ENCODE measurements at regions not wholly inside any gene's neighbourhood (a gene's known extent, or its start where the extent isn't known, plus 50 kb on each side); places are given as distances from the start of the nearest gene placed in this dataset.

- DNase-seq (no peak), ATAC-seq (no peak)
- no peak overlapping the region for H3K27ac ChIP-seq
- peaks cover 0 to 9% (median 0%) of the 10 kb centered on the region in 4 donors for H3K4me1 ChIP-seq
- intact Hi-C loops (cut with DNase I) = no loop called here
- no peaks in the 10 kb centered on the region for H3K27me3 ChIP-seq
- H3K4me3 ChIP-seq = no peak overlapping the region
- no peaks in the 10 kb centered on the region for H3K36me3 ChIP-seq
- WGBS (ENCODE audit: insufficient coverage, low coverage, low lambda C conversion rate, missing lambda C conversion rate) = 84% methylated on average over 7 of the region's 10 CpGs
- TF ChIP-seq POLR2A (IDR thresholded peaks at IDR 0.05) = no peak
- no peak for TF ChIP-seq CTCF (IDR thresholded peaks at IDR 0.05)
- H3K9me3 ChIP-seq = no peaks in the 10 kb centered on the region
These were observed 66.9 kb upstream of the SFMBT2 start for GRCh38 chr10:7477538-7478334.

- intact Hi-C loops (cut with DNase I) = no loop called here
- H3K4me1 ChIP-seq = peaks cover 0 to 2% (median 0%) of the 10 kb centered on the region in 4 donors
- 26% methylated on average over 5 of the region's 5 CpGs for WGBS (ENCODE audit: insufficient coverage, low coverage, low lambda C conversion rate, missing lambda C conversion rate)
- H3K27ac ChIP-seq = no peak overlapping the region
- no peak for DNase-seq
- TF ChIP-seq POLR2A (IDR thresholded peaks at IDR 0.05) (no peak), CTCF (IDR thresholded peaks at IDR 0.05) (no peak)
- ATAC-seq = peak; percentile 38 to 71 (median 56)
- no peak overlapping the region for H3K4me3 ChIP-seq
- H3K9me3 ChIP-seq = no peaks in the 10 kb centered on the region
- H3K27me3 ChIP-seq = no peaks in the 10 kb centered on the region
- no peaks in the 10 kb centered on the region for H3K36me3 ChIP-seq
These were observed 65.1 kb upstream of the SFMBT2 start for GRCh38 chr10:7475939-7476338.

GRCh38 chr10:7475046-7475911, 64.4 kb upstream of the SFMBT2 start:
- ATAC-seq (peak; percentile 70 to 85 (median 72)), DNase-seq (peak; percentile 38 to 60 (median 54))
- H3K27me3 ChIP-seq = no peaks in the 10 kb centered on the region
- intact Hi-C loops (cut with DNase I) = no loop called here
- H3K36me3 ChIP-seq = no peaks in the 10 kb centered on the region
- H3K4me1 ChIP-seq = no peaks in the 10 kb centered on the region
- no peaks in the 10 kb centered on the region for H3K9me3 ChIP-seq
- TF ChIP-seq CTCF (IDR thresholded peaks at IDR 0.05) = no peak
- no peak for TF ChIP-seq POLR2A (IDR thresholded peaks at IDR 0.05)
- peak overlapping the region in 1 of 3 donors; percentile 13 for H3K27ac ChIP-seq
- H3K4me3 ChIP-seq = no peak overlapping the region
- 45% methylated on average over 20 of the region's 26 CpGs for WGBS (ENCODE audit: insufficient coverage, low coverage, low lambda C conversion rate, missing lambda C conversion rate)

DNA sequence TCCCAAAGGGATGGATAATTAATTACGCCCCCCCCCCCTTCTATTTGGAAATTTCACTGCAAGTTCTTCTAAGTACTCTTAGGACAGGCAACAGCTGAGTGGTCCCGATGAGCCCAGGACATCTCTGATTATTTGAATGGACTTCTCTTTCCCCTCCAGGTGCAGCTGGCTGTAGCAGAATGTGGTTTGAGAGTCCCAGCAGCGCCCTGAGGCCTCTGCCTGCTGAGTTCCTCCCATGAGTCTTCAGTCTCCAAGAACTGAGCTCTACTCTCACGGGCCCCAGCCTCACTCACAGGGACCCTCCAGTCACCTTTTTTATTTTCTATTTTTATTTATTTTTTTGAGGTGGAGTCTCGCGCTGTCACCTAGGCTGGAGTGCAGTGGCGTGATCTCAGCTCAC, 63.6 kb upstream of the SFMBT2 start:
- no peak for DNase-seq
- no peaks in the 10 kb centered on the region for H3K36me3 ChIP-seq
- H3K4me3 ChIP-seq = no peak overlapping the region
- WGBS (ENCODE audit: insufficient coverage, low coverage, low lambda C conversion rate, missing lambda C conversion rate) = 62% methylated on average over 7 of the region's 7 CpGs
- ATAC-seq = no peak
- H3K9me3 ChIP-seq = no peaks in the 10 kb centered on the region
- no peaks in the 10 kb centered on the region for H3K27me3 ChIP-seq
- no peaks in the 10 kb centered on the region for H3K4me1 ChIP-seq
- intact Hi-C loops (cut with DNase I) = no loop called here
- H3K27ac ChIP-seq = no peak overlapping the region
- TF ChIP-seq POLR2A (IDR thresholded peaks at IDR 0.05) = no peak
- TF ChIP-seq CTCF (IDR thresholded peaks at IDR 0.05) = no peak
